ENCODE measurements at regions not wholly inside any gene's neighbourhood (a gene's known extent, or its start where the extent isn't known, plus 50 kb on each side); places are given as distances from the start of the nearest gene placed in this dataset.
A peak's percentile ranks its signal among the peaks of the same experiment; 100 is the strongest.

GRCh38 chr6:21845018-21845417, 251.5 kb downstream of the SOX4 start:
- ATAC-seq (no peak), DNase-seq (no peak)
- no peak for TF ChIP-seq CTCF (IDR thresholded peaks at IDR 0.05)
- no peaks in the 10 kb centered on the region for H3K9me3 ChIP-seq (ENCODE audit: control insufficient read depth, insufficient read depth, low read length)
- intact Hi-C loops (cut with micrococcal nuclease) = no loop called here
- no peaks in the 10 kb centered on the region for H3K27me3 ChIP-seq (ENCODE audit: control insufficient read depth, insufficient read depth, low read length)
- H3K27ac Mint-ChIP-seq = no peak overlapping the region
- no peak overlapping the region for H3K4me3 Mint-ChIP-seq
- peaks cover 0 to 2% of the 10 kb centered on the region in 2 donors for H3K9me3 Mint-ChIP-seq
- H3K4me1 Mint-ChIP-seq = no peaks in the 10 kb centered on the region
- no peaks in the 10 kb centered on the region for H3K36me3 ChIP-seq (ENCODE audit: control insufficient read depth, insufficient read depth, low read length)
- H3K27me3 Mint-ChIP-seq (ENCODE audit: low read depth in 2 of 2) = peaks cover 2 to 7% of the 10 kb centered on the region in 2 donors
- no peak overlapping the region for H3K4me3 ChIP-seq (ENCODE audit: low read length)
- H3K27ac ChIP-seq (ENCODE audit: low read length) = no peak overlapping the region
- H3K4me1 ChIP-seq (ENCODE audit: control insufficient read depth, insufficient read depth, low read length) = peaks cover 3% of the 10 kb centered on the region
- no CpG with 5 or more reads among the region's 3 CpGs for whole genome bisulfite sequencing (ENCODE audit: insufficient coverage)
- no peaks in the 10 kb centered on the region for H3K36me3 Mint-ChIP-seq

- no peaks in the 10 kb centered on the region for H3K9me3 Mint-ChIP-seq
- no peak for ATAC-seq
- H3K36me3 ChIP-seq (ENCODE audit: control insufficient read depth, insufficient read depth, low read length) = no peaks in the 10 kb centered on the region
- H3K9me3 ChIP-seq (ENCODE audit: control insufficient read depth, insufficient read depth, low read length) = no peaks in the 10 kb centered on the region
- H3K36me3 Mint-ChIP-seq = no peaks in the 10 kb centered on the region
- WGBS (ENCODE audit: insufficient coverage) = 94% methylated on average over 2 of the region's 6 CpGs
- H3K27ac Mint-ChIP-seq = no peak overlapping the region
- H3K4me3 Mint-ChIP-seq = no peak overlapping the region
- no peaks in the 10 kb centered on the region for H3K27me3 ChIP-seq (ENCODE audit: control insufficient read depth, insufficient read depth, low read length)
- TF ChIP-seq CTCF (IDR thresholded peaks at IDR 0.05) = no peak
- H3K4me1 Mint-ChIP-seq = no peaks in the 10 kb centered on the region
- no peak overlapping the region for H3K4me3 ChIP-seq (ENCODE audit: low read length)
- no peak overlapping the region for H3K27ac ChIP-seq (ENCODE audit: low read length)
- H3K27me3 Mint-ChIP-seq (ENCODE audit: low read depth in 2 of 2) = peaks cover 0 to 7% of the 10 kb centered on the region in 2 donors
- intact Hi-C loops (cut with micrococcal nuclease) = no loop called here
- H3K4me1 ChIP-seq (ENCODE audit: control insufficient read depth, insufficient read depth, low read length) = peaks cover 3% of the 10 kb centered on the region
- DNase-seq = no peak
Observed at GRCh38 chr6:21845439-21846140, 252.0 kb downstream of the SOX4 start.

GRCh38 chr6:21846541-21847451, 253.2 kb downstream of the SOX4 start:
- ATAC-seq = no peak
- H3K4me3 Mint-ChIP-seq = no peak overlapping the region
- Histone ChIP-seq H3K4me3 (ENCODE audit: low read length) (no peak overlapping the region), H3K36me3 (ENCODE audit: control insufficient read depth, insufficient read depth, low read length) (no peaks in the 10 kb centered on the region), H3K9me3 (ENCODE audit: control insufficient read depth, insufficient read depth, low read length) (no peaks in the 10 kb centered on the region), H3K27me3 (ENCODE audit: control insufficient read depth, insufficient read depth, low read length) (no peaks in the 10 kb centered on the region), H3K27ac (ENCODE audit: low read length) (no peak overlapping the region), H3K4me1 (ENCODE audit: control insufficient read depth, insufficient read depth, low read length) (peaks cover 3% of the 10 kb centered on the region)
- DNase-seq = peak in 1 of 2 donors; percentile 14
- TF ChIP-seq CTCF (IDR thresholded peaks at IDR 0.05) = no peak
- H3K36me3 Mint-ChIP-seq = no peaks in the 10 kb centered on the region
- intact Hi-C loops (cut with micrococcal nuclease) = no loop called here
- no peaks in the 10 kb centered on the region for H3K4me1 Mint-ChIP-seq
- 17% methylated on average over 11 of the region's 12 CpGs for WGBS (ENCODE audit: insufficient coverage)
- H3K27me3 Mint-ChIP-seq (ENCODE audit: low read depth in 2 of 2) = peaks cover 0 to 7% of the 10 kb centered on the region in 2 donors
- no peak overlapping the region for H3K27ac Mint-ChIP-seq
- no peaks in the 10 kb centered on the region for H3K9me3 Mint-ChIP-seq
